Thyroid gland (tissue), 4 donors: ENCODE measurements at regions not wholly inside any gene's neighbourhood (a gene's known extent, or its start where the extent isn't known, plus 50 kb on each side); places are given as distances from the start of the nearest gene placed in this dataset.
"Not testable (repeated sequence)": the region's sequence is repeated elsewhere in the genome, so short reads cannot be mapped to it uniquely, and the experiment has no call there.

Experiments used
- CTCF ChIP-seq, 6 experiments: fragments of 200-600 bp in 3 of 6; fragments of 450-650 bp in 3 of 6; sonication (generic) in 3 of 6; IDR thresholded peaks; one replicate each; pipeline ENCODE4 v1.5.1; 2016 to 2019; ENCODE audit warnings: antibody characterized with exemption in 6 of 6, mild to moderate bottlenecking in 2 of 6, inconsistent platforms in 1 of 6, moderate library complexity in 1 of 6
- POLR2A ChIP-seq, 2 donors: fragments of 450-650 bp; IDR thresholded peaks; one replicate each; pipeline ENCODE4 v1.6.1; 2017; ENCODE audit warnings: antibody characterized with exemption in 2 of 2, mild to moderate bottlenecking in 2 of 2, moderate library complexity in 1 of 2

GRCh38 chr2:87631402-87631801, 116.5 kb upstream of the PLGLB2 start:
- TF ChIP-seq CTCF, POLR2A (IDR thresholded peaks at IDR 0.05): not testable (repeated sequence)
